GM12878 (cell line): ENCODE measurements at regions not wholly inside any gene's neighbourhood (a gene's known extent, or its start where the extent isn't known, plus 50 kb on each side); places are given as distances from the start of the nearest gene placed in this dataset.

Experiments
- CUX1 ChIP-seq: IDR thresholded peaks from 2 replicates; pipeline ENCODE4 v1.6.1; 2012; ENCODE audit warnings: improper control_type of control experiment, low read depth, low read length; ENCODE audit not compliant: insufficient replicate concordance
- E2F8 ChIP-seq: fragments of 450-650 bp; IDR thresholded peaks from 2 replicates; pipeline ENCODE4 v1.6.1; 2018; ENCODE audit warnings: mild to moderate bottlenecking, low read depth, moderate library complexity; ENCODE audit not compliant: partially characterized antibody
- YBX1 ChIP-seq: fragments of 450-650 bp; IDR thresholded peaks from 2 replicates; pipeline ENCODE4 v1.6.1; 2016; ENCODE audit warnings: antibody characterized with exemption
- ZBTB40 ChIP-seq: fragments of 450-650 bp; IDR thresholded peaks from 2 replicates; pipeline ENCODE4 v1.6.1; 2016; ENCODE audit warnings: mild to moderate bottlenecking, moderate library complexity, borderline replicate concordance

- TF ChIP-seq E2F8, result no peak
- no peak for TF ChIP-seq YBX1
- TF ChIP-seq CUX1, result no peak
- no peak for TF ChIP-seq ZBTB40
Measured at GRCh38 chr1:239593527-239593926, 207.2 kb downstream of the CHRM3 start (continued).
